ENCODE measurements at regions not wholly inside any gene's neighbourhood (a gene's known extent, or its start where the extent isn't known, plus 50 kb on each side); places are given as distances from the start of the nearest gene placed in this dataset.

DNA sequence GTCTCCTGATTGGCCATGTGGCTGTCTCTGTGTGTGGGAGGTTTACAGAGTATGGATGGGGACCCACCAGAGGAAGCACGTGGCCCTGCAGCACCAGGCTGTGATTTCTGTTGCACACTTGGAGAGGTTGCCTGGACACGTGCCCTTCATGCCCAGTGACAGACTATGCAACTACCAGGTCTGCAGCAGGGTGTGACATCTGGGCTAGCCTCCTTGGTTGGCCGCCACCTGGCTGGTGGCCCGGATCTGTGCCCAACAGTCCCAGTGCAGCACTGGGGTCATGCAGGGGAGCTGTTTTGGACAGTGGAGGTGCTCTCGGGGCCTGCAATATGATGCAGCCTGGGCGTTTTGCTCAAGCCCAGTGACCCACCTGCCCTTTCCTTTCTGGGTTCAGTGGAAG is 212.5 kb downstream of the UBE3A start:
- TF ChIP-seq, protein P1, sequence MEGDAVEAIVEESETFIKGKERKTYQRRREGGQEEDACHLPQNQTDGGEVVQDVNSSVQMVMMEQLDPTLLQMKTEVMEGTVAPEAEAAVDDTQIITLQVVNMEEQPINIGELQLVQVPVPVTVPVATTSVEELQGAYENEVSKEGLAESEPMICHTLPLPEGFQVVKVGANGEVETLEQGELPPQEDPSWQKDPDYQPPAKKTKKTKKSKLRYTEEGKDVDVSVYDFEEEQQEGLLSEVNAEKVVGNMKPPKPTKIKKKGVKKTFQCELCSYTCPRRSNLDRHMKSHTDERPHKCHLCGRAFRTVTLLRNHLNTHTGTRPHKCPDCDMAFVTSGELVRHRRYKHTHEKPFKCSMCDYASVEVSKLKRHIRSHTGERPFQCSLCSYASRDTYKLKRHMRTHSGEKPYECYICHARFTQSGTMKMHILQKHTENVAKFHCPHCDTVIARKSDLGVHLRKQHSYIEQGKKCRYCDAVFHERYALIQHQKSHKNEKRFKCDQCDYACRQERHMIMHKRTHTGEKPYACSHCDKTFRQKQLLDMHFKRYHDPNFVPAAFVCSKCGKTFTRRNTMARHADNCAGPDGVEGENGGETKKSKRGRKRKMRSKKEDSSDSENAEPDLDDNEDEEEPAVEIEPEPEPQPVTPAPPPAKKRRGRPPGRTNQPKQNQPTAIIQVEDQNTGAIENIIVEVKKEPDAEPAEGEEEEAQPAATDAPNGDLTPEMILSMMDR (IDR thresholded peaks at IDR 0.05; ENCODE audit: control extremely low read depth in 1 of 3, insufficient read depth in 1 of 3, low read depth in 1 of 3, low read length in 3 of 3), result no peak
- no peak for TF ChIP-seq EP300 (IDR thresholded peaks at IDR 0.05; ENCODE audit: borderline replicate concordance in 1 of 2, low read depth in 2 of 2, low read length in 2 of 2)
- TF ChIP-seq CREB1 (IDR thresholded peaks at IDR 0.05), result no peak
- TF ChIP-seq POLR2AphosphoS5 (IDR thresholded peaks at IDR 0.05; ENCODE audit: low read depth, low read length), result no peak
- TF ChIP-seq MAX (IDR thresholded peaks at IDR 0.05), result no peak
- no peak for TF ChIP-seq YY1 (IDR thresholded peaks at IDR 0.05; ENCODE audit: low read depth, low read length)
- TF ChIP-seq USF2 (IDR thresholded peaks at IDR 0.05; ENCODE audit: low read length), result no peak
- TF ChIP-seq TCF12 (IDR thresholded peaks at IDR 0.05; ENCODE audit: low read depth, low read length), result no peak
- no peak for TF ChIP-seq JUN (IDR thresholded peaks at IDR 0.05; ENCODE audit: low read depth, low read length)
- no peak for TF ChIP-seq MAFK (IDR thresholded peaks at IDR 0.05; ENCODE audit: low read depth, low read length)
- no peak for TF ChIP-seq ZNF274 (IDR thresholded peaks at IDR 0.05; ENCODE audit: borderline replicate concordance, extremely low read depth, low read length)
- TF ChIP-seq RFX5 (IDR thresholded peaks at IDR 0.05; ENCODE audit: borderline replicate concordance, low read depth, low read length), result no peak
- TF ChIP-seq HDAC2 (IDR thresholded peaks at IDR 0.05; ENCODE audit: borderline replicate concordance in 1 of 2, low read depth in 2 of 2, low read length in 2 of 2), result no peak
- no peak for TF ChIP-seq JUND (IDR thresholded peaks at IDR 0.05; ENCODE audit: low read length)
